DND-41 (cell line): ENCODE measurements at regions not wholly inside any gene's neighbourhood (a gene's known extent, or its start where the extent isn't known, plus 50 kb on each side); places are given as distances from the start of the nearest gene placed in this dataset.

Experiments used
- ATAC-seq: fragments of 200-7000 bp; cut with Tn5 transposase; 3 replicates; pipeline ENCODE4 v1.9.1; 2021; ENCODE audit warnings: low read depth; ENCODE audit not compliant: insufficient read depth
- DNase-seq: peaks from one replicate; pipeline ENCODE4 v3.0.0-alpha.2; 2020
- H2AFZ ChIP-seq: 2 replicates; pipeline ENCODE4 v1.6.0; 2012; ENCODE audit warnings: low read depth, low read length
- H3K27ac ChIP-seq: 2 replicates; pipeline ENCODE4 v1.5.1; 2012; ENCODE audit warnings: low read length, inconsistent platforms
- H3K27me3 ChIP-seq: fragments of 200-600 bp; sonication (generic); 2 replicates; pipeline ENCODE4 v1.6.0; 2012; ENCODE audit warnings: low read length, mild to moderate bottlenecking, inconsistent platforms; ENCODE audit not compliant: insufficient read depth, poor library complexity
- H3K36me3 ChIP-seq: 2 replicates; pipeline ENCODE4 v1.5.1; 2012; ENCODE audit warnings: low read length, inconsistent platforms; ENCODE audit not compliant: insufficient read depth
- H3K4me1 ChIP-seq: 2 replicates; pipeline ENCODE4 v1.5.1; 2012; ENCODE audit warnings: mild to moderate bottlenecking, low read length; ENCODE audit not compliant: insufficient read depth
- H3K4me2 ChIP-seq: 2 replicates; pipeline ENCODE4 v1.6.0; 2012; ENCODE audit warnings: mild to moderate bottlenecking, moderate library complexity, low read length, inconsistent platforms; ENCODE audit not compliant: insufficient read depth
- H3K4me3 ChIP-seq, 2 experiments: fragments of 200-600 bp in 1 of 2; shearing (Covaris generic) in 1 of 2; 2 replicates each; pipeline ENCODE4 v1.5.1; 2012 to 2016; ENCODE audit warnings: inconsistent platforms in 2 of 2, low read length in 2 of 2, mild to moderate bottlenecking in 2 of 2, low read depth in 1 of 2, moderate library complexity in 1 of 2
- H3K79me2 ChIP-seq: 2 replicates; pipeline ENCODE4 v1.6.0; 2012; ENCODE audit warnings: low read length, inconsistent platforms; ENCODE audit not compliant: insufficient read depth
- H3K9ac ChIP-seq: 2 replicates; pipeline ENCODE4 v1.6.0; 2012; ENCODE audit warnings: low read depth, mild to moderate bottlenecking, inconsistent platforms, low read length, moderate library complexity
- H3K9me3 ChIP-seq: 2 replicates; pipeline ENCODE4 v1.5.1; 2012; ENCODE audit warnings: low read length, moderate library complexity, mild to moderate bottlenecking, inconsistent platforms; ENCODE audit not compliant: insufficient read depth, severe bottlenecking
- H4K20me1 ChIP-seq: 2 replicates; pipeline ENCODE4 v1.6.0; 2012; ENCODE audit warnings: low read length; ENCODE audit not compliant: insufficient read depth
- EZH2 ChIP-seq: IDR thresholded peaks from 3 replicates; pipeline ENCODE4 v1.6.1; 2012; ENCODE audit warnings: borderline replicate concordance, low read depth, mild to moderate bottlenecking, moderate library complexity, low read length, inconsistent platforms; ENCODE audit not compliant: severe bottlenecking
- TF ChIP-seq, protein P1 (sequence below): IDR thresholded peaks from 2 replicates; pipeline ENCODE4 v1.5.1; 2012; ENCODE audit warnings: borderline replicate concordance, low read length, moderate library complexity, mild to moderate bottlenecking; ENCODE audit not compliant: poor library complexity, severe bottlenecking; ENCODE audit errors: extremely low read depth

DNA sequence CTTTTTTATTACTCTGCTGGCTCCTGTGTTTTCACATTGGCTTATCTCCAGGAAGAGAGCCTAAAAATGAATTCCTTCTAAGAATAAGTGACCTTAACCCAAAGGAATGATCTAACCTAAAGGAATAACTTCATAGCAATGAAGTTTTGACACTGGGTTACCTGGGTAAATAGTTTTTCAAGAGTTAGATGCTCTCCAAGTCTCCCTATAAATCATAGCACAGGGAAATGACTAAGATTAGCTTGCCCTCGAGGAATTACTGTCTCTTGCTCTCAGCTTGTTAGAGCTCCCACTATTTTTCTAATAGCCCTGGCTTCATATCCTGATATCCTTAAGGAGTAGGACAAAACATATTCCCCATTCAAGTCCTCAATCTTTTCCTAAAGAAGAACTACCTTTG lies 66.3 kb downstream of the SPRY2 start:
- TF ChIP-seq, protein P1, sequence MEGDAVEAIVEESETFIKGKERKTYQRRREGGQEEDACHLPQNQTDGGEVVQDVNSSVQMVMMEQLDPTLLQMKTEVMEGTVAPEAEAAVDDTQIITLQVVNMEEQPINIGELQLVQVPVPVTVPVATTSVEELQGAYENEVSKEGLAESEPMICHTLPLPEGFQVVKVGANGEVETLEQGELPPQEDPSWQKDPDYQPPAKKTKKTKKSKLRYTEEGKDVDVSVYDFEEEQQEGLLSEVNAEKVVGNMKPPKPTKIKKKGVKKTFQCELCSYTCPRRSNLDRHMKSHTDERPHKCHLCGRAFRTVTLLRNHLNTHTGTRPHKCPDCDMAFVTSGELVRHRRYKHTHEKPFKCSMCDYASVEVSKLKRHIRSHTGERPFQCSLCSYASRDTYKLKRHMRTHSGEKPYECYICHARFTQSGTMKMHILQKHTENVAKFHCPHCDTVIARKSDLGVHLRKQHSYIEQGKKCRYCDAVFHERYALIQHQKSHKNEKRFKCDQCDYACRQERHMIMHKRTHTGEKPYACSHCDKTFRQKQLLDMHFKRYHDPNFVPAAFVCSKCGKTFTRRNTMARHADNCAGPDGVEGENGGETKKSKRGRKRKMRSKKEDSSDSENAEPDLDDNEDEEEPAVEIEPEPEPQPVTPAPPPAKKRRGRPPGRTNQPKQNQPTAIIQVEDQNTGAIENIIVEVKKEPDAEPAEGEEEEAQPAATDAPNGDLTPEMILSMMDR: no peak
- no peak for TF ChIP-seq EZH2
- H3K79me2 ChIP-seq: no peaks in the 10 kb centered on the region
- no peaks in the 10 kb centered on the region for H3K9me3 ChIP-seq
- H3K27ac ChIP-seq: no peak overlapping the region
- H3K4me3 ChIP-seq: no peak overlapping the region
- H4K20me1 ChIP-seq: no peaks in the 10 kb centered on the region
- no peaks in the 10 kb centered on the region for H3K36me3 ChIP-seq
- H3K4me1 ChIP-seq: no peaks in the 10 kb centered on the region
- no peak overlapping the region for H3K4me2 ChIP-seq
- H2AFZ ChIP-seq: no peak overlapping the region
- DNase-seq: no peak
- ATAC-seq: no peak
- H3K27me3 ChIP-seq: peaks cover 2% of the 10 kb centered on the region
- H3K9ac ChIP-seq: no peak overlapping the region

DNA sequence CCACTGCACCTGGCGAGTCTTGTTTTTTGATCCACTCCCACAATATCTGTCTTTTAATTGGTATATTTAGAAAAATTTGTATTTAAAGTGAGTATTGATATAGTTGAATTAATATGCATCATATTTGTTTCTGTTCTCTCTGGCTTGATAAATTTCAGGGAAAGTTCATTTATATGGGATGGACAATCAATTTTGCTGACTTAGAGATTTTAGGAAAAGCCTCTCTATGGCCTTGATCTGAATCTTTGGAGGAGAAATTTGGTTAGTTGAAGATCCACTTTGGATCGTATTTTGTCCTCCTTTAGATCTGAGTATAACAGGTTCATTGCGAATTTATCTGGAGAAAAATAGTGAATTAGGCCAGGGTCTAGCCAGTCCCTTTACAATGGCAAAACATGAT lies 67.2 kb downstream of the SPRY2 start:
- DNase-seq (no peak), ATAC-seq (no peak)
- Histone ChIP-seq H3K4me3 (no peak overlapping the region), H4K20me1 (no peaks in the 10 kb centered on the region), H3K36me3 (no peaks in the 10 kb centered on the region), H3K79me2 (no peaks in the 10 kb centered on the region), H3K4me1 (no peaks in the 10 kb centered on the region), H3K27me3 (peaks cover 2% of the 10 kb centered on the region), H3K9ac (no peak overlapping the region), H2AFZ (no peak overlapping the region), H3K9me3 (no peaks in the 10 kb centered on the region), H3K4me2 (no peak overlapping the region), H3K27ac (no peak overlapping the region)
- TF ChIP-seq EZH2: no peak
- TF ChIP-seq, protein P1: no peak

DNA sequence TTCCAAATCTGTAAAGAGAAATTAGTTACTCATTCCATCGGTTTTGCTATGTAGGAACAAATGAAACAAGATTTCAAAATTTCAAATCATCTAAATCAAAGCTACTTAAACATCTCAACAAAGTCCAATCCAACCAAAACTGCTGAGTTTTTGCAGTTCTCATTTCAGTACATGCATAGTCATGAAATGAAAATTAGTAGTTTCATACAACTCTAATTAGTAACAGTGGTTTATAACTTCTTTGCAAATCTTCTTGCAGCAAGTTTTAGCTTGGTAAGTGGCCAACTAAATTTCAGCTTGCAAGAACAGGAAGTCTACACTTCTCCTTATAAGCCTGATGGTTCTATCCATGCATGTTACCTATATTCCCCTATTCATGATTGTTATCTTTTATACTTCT lies 75.6 kb downstream of the SPRY2 start:
- TF ChIP-seq EZH2: no peak
- TF ChIP-seq, protein P1: no peak
- no peak for ATAC-seq
- H3K4me2 ChIP-seq: no peak overlapping the region
- H3K9me3 ChIP-seq: no peaks in the 10 kb centered on the region
- H3K36me3 ChIP-seq: no peaks in the 10 kb centered on the region
- no peak overlapping the region for H3K27ac ChIP-seq
- H3K9ac ChIP-seq: no peak overlapping the region
- H3K4me1 ChIP-seq: no peaks in the 10 kb centered on the region
- H2AFZ ChIP-seq: no peak overlapping the region
- DNase-seq: no peak
- H3K79me2 ChIP-seq: no peaks in the 10 kb centered on the region
- no peak overlapping the region for H3K4me3 ChIP-seq
- H4K20me1 ChIP-seq: no peaks in the 10 kb centered on the region
- H3K27me3 ChIP-seq: no peaks in the 10 kb centered on the region
